HG03575 (cell line): ENCODE measurements at regions not wholly inside any gene's neighbourhood (a gene's known extent, or its start where the extent isn't known, plus 50 kb on each side); places are given as distances from the start of the nearest gene placed in this dataset.

Source experiments
- ATAC-seq: cut with Tn5 transposase; IDR thresholded peaks from one replicate; pipeline ENCODE4 v1.9.1; 2021; ENCODE audit not compliant: unreplicated experiment, insufficient number of reproducible peaks, low FRiP score; ENCODE audit errors: extremely low read depth

GRCh38 chr13:105952973-105953290 lies 582.5 kb downstream of the EFNB2 start:
- no peak for ATAC-seq

- ATAC-seq: no peak
Observed at GRCh38 chr13:105952233-105952972, 583.1 kb downstream of the EFNB2 start.

- ATAC-seq: no peak
Observed at GRCh38 chr13:105948143-105948542, 587.3 kb downstream of the EFNB2 start.

GRCh38 chr13:105940882-105941281 lies 594.6 kb downstream of the EFNB2 start:
- no peak for ATAC-seq

DNA sequence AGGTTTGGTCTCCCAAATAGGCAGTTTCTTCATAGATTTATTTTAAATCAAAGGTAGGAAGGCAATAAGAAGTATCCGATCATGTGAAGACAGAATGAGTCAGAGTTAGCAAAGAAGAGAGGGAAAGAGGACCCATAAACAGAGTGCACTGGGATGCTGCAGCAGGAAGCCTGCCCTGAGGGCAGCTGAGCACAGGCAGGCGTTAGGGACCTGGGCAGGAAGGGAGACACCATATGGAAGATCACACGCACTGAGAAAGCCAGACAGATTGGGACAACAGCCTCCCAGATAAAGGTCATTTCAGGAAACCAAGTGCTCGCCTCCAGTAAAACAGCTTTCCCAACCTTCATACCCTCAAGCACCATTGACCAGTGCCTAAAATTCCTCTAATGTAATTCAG lies 598.0 kb downstream of the EFNB2 start:
- no peak for ATAC-seq

DNA sequence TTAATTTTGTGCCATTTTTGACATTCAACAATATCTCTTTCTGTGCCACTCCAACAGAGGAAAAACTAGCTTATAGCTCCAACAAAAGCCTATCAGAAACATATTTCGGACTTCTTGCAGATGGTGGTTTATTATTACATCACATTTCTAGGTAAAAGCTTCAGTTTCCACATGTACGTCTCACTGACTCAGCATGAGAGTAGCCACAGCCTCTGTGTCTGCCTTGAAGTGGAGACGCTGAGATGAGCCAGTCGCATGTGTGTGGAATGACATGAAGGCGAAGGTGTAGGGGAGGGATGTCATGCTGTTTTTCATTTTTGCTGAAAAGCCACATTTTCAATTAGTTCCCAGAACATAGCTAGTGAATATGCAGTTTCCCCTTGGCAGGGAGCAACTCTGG lies 598.6 kb downstream of the EFNB2 start:
- no peak for ATAC-seq

DNA sequence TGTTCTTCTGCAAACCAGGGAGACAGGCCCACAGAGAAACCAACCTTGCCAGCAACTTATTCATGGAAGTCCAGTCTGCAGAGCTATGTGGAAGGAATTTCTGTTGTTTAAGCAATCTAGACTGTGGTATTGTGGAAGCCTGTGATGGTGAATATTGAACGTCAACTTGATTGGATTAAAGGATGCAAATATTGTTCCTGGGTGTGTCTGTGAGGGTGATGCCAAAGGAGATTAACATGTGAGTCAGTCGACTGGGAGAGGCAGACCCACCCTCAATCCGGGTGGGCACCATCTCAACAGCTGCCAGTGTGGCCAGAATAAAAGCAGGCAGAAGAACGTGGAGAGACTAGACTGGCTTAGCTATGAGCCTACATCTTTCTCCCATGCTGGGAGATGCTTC lies 606.0 kb downstream of the EFNB2 start:
- ATAC-seq: no peak

GRCh38 chr13:105928901-105929300 lies 606.6 kb downstream of the EFNB2 start:
- no peak for ATAC-seq

DNA sequence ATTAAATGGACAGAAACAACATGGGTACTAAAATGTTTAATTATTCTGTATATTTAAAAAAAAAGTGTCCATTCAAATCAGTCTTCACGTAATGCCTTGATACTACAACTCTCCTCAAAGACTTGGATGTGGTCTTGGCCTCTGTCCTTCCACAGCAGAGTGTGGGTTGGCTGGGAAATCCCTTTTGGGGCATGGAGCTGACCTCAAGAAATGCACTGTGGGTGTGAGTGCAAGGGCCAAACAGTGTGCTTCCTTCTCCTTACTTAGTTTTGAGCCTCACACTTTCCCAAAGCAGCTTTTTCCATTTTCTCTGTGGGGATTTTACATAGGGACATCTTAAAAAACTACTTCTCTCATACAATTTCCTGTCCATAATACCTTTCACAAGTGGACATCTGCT lies 607.4 kb downstream of the EFNB2 start:
- ATAC-seq: no peak

DNA sequence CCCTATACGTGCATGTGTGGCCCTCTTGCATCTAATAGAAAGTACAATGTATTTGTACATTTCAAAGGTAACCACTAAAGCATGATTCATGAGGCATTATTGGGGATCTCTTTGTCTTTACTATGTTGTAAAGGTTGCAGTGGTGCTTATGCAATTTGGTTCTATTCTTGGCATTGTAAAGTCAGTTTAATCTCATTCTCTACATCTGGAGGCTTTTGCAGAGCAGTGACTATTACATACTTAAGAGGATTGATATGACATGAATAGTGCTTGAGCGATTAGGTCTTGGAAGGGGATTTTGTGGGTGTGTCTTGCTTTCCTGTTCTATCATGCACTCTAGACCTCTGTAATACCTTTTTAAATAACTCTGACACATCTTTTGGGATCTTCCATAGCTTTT lies 610.0 kb downstream of the EFNB2 start:
- ATAC-seq: no peak

GRCh38 chr13:105921711-105922110 lies 613.8 kb downstream of the EFNB2 start:
- no peak for ATAC-seq

DNA sequence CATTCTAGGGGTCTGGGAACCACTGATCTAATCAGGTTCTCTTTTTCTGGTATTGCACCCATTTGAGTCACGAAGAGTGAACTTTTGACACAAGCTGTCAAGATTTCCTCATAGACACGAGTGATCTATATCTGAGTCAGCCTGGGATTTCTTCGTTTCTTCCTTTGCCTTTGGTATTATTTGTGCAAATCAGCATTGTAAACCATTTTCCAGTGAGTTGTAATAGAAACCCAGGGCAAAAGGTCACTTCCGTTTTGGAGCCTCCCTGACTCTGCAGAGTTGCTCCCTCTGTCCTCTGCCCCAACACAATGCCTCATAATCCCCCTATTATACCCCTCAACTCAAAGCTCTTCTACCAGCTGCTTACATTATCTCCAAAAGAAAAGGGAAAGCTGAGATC lies 615.1 kb downstream of the EFNB2 start:
- no peak for ATAC-seq

DNA sequence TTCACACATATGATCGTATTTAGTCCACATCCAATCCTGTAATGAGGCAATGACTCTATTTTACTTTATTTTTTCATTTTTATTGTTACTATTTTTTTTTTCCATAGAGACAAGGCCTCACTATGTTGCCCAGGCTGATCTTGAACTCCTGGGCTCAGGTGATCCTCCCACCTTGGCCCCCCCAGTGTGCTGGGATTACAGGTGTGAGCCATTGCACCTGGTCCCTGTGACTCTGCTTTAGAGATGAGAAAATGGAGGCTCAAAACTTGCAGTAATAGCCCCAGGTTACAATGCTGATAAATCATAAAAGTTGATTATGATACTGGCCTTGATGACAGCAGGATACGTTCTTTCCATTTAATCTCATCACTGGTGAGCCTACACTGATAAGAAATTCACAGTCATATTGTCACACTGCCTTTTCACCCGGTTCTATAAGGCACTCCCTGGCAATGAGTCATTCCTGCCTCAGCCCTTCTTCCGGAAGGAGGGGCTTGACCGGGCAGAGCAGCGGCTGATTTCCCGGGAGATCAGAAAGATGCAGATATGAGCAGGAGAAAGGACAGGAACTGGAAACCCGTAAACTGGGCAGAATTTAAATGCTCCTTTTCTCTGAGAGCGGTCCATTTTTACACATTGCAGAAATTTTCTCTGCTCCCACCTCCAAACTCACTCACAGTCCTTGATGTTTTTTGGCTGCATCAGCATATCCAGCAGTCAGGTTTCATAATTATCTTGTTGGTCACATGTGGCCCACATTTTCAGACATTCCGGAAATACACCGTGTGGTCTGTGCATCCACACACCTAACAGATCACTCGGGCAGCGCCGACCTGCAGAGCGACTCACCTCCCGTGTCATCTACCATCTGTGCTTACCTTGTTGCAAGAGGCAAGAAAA lies 616.4 kb downstream of the EFNB2 start:
- no peak for ATAC-seq

- ATAC-seq: no peak
Observed at GRCh38 chr13:105915146-105915850, 620.2 kb downstream of the EFNB2 start.

GRCh38 chr13:105914291-105915036 lies 621.0 kb downstream of the EFNB2 start:
- ATAC-seq: no peak

- no peak for ATAC-seq
Observed at GRCh38 chr13:105908586-105908985, 626.9 kb downstream of the EFNB2 start.

DNA sequence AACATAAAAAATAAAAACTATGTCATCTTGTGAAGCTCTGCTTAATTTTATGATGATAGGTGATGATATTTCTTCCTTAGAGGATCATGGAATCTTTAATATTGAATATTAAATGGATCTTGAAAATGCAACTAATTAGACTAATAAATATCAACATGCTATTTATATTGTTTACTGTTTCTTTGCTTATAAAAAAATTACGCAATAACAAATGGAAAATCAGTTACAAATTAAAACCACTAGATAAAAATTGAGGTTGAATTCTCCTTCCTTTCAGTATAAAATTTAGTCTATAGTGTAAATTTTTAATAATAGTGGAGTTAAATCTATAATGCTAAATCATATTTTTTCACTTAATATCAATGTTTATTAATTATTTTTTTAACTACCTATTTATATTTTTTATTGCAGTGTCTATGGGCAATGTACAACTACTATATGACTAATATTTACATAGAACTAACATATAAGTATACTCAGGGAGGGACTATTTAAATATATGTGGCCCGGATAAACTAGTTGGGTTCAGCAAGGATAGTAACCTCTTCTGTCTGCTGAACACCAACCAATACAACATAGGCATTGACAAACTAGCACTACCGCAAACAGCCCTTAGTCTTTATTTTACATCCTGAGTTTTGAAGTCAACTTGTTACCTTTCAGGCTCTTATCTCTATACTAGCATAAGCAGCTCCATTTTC lies 628.0 kb downstream of the EFNB2 start:
- no peak for ATAC-seq

DNA sequence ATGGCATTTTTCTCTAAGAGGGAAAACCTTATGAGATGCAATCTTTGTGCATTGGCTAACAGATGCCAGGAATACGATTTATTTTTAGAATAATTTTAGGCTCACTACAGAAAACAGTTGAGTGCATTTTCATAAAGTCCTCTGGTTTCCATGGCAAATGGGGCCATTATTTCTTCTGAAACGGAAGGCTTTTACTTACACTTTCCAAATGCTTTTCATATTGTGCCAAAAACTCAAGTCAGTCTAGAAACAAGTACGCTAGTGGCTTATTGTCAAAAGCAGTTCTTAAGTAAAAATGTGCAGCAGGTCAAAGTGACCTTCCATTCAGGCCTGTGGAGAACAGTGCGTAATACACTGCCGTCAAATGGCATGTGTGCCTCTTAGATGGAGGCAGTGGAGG lies 628.7 kb downstream of the EFNB2 start:
- no peak for ATAC-seq
